NCI-H345 treated with DMSO at 0.1 percent for 48 hours (cell line): ENCODE measurements at regions not wholly inside any gene's neighbourhood (a gene's known extent, or its start where the extent isn't known, plus 50 kb on each side); places are given as distances from the start of the nearest gene placed in this dataset.
A peak's percentile ranks its signal among the peaks of the same experiment; 100 is the strongest.

Experiments
- DNase-seq: peaks from one replicate; lab custom pipeline; 2025; ENCODE audit not compliant: unreplicated experiment; lab: John Stamatoyannopoulos, UW

DNA sequence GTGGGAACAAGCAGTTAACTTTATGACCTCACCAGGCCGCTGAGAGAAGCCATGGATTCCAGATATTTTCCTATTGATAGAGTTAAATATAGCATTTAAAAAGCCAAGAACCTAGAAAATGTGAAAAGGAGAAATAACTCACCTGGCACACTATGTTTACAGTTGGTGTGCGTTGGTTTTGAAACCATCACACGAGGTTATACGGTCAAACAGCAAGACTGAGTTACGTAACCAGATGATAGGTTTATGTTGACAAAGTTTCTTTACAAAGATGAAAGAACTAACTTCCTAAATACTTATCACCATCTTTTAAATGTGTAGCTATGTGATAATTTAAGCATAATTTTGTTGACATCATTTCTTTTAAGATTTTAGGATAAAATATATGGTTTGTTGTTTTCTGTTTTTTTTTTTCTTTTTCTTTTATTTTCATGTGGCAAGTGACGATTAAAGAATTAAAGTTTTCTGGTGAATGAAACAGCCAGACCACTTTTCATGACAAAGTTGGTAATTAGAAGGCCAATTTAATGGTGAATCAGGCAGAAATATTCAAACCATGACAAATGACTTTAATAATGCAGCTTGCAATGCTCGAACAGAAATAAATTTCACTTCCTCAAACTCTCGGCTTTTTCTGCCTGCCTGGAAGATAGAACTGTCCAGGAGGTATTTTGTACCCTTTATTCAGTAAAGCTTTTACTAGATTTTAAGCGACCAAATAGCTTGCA, 339.1 kb upstream of the OBI1 start:
- DNase-seq = no peak

DNA sequence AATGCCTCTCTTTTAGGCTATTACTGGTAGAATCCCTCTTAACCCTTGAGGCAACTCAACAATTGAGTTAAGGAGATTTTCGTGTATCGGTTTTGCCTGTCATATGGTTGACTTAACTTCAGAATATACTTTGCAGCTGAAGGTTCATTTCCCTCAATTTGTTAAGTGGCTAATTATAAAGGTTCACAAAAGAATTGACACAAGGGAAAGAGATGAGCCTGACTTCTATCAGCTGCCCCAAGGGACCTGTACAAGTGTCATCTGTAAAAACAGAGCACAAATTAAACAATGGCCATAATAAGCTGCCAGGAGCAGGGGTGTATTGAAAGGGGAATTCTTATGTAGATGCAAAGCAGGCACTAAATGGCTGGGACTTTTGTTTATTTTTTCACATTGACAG, 334.8 kb upstream of the OBI1 start:
- peak; percentile 97 for DNase-seq

DNA sequence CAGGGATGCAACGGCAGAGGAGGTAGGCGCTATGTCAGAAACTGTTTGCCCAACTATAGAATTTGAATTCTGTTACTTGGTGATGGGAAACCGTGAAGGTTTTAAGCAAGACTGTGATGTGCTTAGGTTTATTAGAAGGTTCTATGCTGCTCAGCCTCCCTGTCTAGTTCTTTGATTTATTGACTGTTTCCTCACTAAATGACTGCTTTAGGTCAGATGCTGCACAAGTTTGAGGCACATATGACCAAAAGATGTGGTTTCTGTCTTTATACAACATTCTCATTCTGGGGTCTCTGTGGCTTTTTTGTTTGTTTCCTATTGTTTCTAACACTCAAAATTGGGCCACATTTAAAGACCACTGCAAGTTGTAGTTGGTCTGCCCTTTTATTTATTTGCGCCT, 323.0 kb upstream of the OBI1 start:
- DNase-seq = no peak

DNA sequence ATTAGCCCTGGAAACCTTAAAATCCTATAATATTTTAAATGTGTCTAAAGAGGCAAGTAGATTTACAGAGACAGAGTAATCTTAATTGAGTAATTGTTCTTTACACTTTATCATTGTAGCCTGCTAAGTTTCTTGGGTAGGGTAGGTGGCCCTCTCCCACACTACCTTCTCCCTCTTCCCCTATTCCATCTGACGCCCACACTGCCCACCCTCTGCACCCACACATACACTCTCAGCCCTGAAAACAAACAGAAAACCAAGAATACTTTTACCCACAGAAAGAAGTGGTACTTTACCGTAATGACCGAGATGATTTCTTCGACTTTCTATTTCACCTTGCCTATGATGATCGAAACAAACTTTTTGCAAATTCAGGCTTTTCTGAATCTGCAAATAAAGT, 320.4 kb upstream of the OBI1 start:
- no peak for DNase-seq

DNA sequence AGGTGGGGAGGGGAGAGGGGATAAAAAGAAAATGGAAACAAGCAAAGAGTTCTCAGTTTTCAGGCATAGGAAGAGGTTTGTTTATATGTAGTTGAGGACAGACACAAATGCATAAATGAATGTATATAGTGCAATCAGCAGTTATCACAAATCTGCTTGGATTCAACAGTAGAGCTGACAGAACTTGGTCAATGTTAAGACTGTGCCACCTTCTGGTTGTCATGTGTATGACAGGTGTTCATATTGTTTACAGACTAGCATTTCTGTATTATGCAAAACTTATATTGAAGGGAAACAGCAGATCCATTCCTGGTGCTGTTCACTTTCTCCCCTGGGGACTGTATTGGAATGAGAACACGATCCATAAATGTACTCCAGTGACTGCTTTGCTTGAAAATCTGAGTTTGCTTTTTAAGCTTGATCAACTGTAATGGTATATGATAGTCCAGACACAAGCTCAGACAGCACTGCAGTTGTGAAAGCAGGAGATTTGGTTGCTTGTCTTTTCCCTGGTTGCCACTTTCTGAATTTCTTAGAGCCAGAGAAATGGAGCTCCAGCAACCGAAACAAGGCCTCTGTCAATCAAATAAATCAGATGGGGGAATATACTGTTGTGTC, 319.5 kb upstream of the OBI1 start:
- DNase-seq = peak; percentile 80

DNA sequence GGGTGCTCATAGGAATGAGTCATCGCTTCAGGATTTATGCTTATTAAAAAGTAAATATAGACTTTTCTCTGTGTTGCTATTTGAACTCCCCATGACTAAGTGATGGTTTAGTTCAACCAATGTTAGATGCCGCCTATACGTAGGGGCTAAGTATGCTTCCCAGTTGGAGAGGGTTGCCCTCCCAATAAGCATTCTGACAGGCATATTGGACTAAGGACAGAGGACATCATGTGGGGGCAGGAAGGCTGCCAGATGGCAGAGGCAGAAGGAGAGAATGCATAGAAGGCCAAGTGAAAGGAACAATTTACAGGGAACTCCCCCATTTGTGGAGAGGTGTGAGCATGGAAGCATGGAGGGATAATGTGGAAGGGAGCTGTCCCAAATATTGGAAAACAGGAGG, 318.4 kb upstream of the OBI1 start:
- no peak for DNase-seq

DNA sequence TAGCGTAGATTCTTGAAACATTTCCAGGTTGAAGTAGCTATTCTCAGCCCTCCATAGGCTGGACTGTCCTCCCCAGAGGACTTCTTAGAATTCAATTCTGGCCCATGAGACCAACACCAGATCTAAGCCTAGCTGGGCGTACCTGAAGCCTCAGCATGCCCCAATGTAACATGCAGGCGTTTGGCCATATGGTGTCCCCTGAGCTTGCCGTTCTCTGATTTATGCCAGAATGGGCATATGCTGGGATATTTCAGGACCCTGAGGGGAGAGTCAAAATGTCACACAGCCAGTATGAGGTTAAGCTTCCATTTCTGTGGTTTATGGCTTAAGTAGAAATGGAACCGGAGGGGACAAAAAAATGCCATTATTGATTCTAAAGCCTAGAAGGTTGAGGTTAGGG, 317.7 kb upstream of the OBI1 start:
- no peak for DNase-seq

DNA sequence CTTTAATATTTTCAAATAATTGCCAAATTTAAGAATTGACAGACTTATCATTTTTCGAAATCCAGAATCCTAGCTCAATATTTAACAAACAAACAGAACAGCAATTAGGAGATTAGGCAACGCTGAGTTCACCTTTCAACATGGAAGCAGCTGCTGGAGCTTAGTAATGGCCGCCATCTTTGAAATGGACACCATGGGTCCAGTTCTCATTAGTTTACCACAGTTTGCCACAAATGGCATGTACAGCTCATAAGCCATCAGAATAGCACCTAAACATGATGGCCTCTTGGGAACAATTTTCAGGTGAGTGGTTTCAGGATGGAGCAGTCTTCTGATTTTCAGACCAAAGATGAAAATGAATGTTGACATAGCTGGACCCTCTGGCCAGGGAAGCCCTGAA, 313.6 kb upstream of the OBI1 start:
- no peak for DNase-seq

DNA sequence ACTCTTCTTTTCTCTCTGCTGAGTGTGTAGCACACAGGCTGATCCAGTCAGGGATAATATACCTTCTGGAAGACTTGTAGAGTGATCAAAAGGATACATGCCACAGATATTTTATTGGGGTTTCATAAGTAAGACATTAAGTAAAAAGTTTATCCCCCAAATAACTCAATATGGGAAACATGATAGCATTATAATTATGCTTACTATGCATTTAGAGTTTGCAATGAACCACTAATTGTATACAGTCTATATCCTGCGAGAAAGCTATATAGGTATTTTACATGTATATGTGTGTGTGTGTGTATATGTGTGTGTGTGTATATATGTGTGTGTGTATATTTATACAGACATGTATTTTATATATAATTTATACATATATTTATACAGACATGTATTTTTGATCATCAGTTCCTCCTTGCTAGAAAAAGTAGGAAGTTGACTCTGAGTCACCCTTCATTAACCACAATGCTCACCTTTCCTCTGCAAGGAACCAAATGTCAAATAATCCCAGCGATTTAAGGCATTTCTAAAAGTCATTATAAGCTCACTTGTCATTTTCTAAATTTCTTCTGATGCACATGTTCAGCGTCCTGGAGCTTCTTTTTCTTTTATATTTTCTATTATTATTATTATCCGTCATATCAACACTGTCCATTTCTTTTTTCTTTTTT, 312.5 kb upstream of the OBI1 start:
- no peak for DNase-seq

DNA sequence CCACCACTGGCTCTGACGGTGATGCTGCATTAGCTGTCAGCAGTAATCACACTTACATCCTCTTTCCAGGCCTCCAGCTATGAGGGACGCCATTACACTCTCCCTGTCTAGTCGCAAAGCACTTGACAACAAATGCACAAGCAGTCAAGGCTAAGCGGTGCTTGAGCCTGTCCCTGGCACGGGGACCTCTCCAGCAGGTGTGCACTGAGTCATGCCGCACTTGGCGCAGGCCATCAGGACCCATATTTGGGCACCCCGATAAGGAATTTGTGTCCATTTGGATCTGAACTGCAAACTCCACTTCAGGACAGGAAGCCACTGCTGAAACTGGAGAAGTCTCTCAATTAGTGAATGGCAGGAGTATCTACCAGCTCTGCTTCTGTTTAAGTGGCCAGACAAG, 301.9 kb upstream of the OBI1 start:
- DNase-seq = no peak

DNA sequence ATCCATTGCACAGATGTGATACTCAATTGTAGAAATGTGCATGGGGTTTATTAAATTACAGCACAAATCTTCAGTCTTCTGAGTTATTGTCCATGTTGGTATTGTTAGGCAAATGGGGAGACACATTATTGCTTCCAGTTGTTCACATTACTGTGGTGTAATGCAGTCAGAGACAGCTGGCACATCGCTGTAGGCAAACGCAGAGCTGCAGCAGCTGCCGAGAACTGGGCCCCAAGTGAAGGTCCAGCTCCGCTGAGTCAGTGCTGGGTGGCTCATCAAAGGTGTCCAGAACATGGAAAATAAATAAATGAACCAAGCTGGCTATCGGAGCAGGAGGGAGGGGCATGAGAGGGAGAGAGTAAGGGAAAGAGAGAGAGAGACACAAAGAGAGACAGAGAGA, 299.1 kb upstream of the OBI1 start:
- no peak for DNase-seq

DNA sequence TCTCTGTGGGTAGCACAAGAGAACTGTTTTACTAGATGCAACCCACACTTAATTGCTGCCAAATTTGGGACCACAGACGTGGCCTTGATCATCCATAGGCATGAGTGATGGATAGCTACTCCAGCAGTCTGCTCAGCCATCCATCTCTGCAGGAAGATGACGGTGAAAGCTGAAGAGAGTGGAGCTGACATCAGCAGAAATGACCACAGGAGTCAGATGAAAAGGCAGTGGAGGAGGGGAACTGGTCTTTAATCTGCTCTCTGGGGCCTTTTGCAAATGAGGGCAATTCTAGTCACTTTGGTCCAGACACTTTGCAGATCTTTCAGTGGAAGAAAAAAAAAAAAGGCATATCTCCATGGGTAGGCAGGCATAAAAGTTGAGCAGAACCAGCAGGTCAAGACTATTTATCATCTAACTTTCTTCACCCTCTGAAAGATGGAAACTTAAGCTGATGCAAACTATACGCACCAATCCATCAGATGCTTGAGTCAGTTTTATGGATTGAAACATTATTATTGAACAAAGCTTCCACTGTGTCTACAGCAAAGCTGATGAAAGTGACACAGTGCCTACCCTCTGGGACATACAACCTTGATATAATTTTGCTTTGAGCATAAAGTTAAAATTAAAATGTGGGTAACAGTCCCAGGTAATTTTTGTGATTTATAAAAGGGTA, 281.6 kb upstream of the OBI1 start:
- no peak for DNase-seq

DNA sequence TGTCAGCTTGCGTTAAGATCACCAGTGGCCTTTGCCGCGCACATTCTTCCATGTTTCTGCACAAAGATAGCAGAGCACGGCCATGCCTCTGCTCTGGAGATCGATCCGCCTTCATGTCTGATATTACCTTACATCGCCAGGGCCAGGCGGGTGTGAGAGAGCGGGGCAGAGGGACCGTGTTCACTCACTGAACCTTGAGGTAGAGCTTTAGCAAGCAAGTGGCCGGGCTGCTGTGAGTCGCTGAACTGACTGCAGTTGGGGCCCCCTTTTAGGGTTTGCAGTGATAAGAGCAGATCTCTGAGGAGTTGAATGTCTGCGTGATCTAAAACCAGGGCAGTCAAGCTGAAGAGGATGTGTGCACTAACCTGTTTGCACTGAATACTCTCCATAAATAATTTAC, 275.4 kb upstream of the OBI1 start:
- no peak for DNase-seq

DNA sequence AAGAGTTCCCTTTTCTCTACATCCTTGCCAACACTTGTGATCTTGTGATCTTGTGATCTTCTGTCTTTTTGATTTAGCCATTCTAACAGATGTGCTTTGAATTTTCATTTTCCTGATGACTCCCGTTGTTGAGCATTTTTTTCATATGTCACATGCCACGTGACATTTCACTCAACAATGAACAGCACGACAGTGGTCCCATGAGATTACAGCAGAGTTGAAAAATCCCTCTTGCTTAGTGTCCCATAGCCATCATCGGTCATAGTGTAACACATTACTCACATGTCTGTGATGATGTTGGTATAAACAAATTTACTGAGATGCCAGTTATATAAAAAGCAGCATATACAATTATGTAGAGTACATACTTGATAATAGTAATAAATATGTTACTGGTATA, 256.1 kb upstream of the OBI1 start:
- DNase-seq = no peak

DNA sequence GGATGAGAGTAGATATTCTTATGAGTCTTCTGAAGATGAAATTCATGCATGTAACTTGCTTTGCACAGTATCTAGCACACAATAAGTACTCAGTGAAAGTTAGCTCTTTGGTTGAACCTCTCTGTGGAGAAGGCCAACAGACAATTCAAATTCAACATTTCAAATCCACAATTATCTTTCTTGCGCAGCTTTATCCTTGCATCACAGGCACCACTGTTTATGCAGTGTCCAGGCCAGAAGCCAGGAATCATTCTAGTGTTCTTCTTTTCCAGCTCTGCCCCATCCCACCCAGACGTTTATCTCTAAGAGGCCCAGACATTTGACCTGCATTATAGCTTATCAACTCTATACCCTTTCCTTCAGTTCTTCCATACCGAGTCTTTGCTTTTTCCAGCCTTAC, 254.7 kb upstream of the OBI1 start:
- DNase-seq = no peak

DNA sequence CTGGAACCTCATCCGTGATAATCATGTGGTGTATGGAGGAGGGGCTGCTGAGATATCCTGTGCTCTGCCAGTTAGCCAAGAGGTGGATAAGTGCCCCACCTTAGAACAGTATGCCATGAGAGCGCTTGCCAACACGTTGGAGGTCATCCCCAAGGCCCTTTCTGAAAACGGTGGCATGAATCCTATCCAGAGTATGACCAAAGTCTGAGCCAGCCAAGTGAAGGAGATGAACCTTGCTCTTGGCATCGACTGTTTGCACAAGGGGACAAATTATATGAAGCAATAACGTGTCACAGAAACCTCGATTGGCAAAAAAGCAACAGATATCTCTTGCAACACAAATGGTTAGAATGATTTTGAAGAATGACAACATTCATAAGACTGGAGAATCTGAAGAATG, 251.2 kb upstream of the OBI1 start:
- no peak for DNase-seq

DNA sequence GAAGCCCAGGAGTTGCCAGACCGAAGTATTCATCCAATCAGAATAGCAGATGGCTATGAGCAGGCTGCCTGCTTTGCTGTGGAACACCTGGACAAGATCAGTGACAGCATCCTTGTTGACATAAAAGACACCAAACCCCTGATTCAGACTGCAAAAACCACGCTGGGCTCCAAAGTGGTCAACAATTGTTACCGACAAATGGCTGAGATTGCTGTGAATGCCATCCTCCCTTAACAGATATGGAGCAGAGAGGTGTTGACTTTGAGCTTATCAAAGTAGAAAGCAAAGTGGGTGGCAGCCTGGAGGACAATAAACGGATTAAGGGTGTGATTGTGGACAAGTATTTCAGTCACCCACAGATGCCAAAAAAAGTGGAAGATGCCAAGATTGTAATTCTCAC, 250.3 kb upstream of the OBI1 start:
- peak; percentile 1 for DNase-seq

DNA sequence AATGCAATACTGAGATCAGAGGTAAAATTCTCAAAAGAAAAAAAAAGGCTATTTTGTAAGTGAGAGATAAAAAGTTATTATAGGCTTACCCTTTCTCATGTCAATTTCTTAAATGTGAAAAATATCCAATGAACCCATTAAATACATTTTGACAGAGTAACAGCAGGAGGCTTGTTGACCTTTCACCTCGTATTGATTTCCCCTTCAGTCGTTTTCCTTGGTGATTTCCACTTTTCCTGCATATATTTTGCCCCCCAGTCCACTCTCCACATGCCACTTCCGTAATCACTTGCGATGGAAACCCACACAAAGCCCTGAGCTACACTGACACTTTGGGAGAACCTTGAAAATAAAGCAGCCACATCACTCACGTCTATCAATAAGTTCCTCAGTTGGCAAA, 248.1 kb upstream of the OBI1 start:
- no peak for DNase-seq

DNA sequence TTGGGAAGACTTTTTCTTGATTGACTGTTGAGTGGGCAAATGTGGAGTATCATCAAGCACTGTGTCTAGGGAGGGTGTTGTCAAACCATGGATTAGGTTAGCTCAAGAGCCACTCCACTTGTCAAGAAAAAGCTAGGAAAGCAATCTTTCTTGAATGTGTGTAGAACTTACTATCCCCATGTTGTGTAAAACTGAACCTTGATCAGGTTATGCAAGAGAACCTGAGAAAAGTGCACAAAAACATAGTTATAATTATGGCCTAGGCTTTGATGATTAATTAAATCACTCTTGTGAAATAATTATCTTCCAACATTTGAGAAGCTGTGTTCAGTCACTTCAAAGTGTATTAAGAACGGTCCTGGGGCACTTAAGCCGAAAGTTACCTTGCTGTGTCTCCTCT, 238.2 kb upstream of the OBI1 start:
- no peak for DNase-seq

DNA sequence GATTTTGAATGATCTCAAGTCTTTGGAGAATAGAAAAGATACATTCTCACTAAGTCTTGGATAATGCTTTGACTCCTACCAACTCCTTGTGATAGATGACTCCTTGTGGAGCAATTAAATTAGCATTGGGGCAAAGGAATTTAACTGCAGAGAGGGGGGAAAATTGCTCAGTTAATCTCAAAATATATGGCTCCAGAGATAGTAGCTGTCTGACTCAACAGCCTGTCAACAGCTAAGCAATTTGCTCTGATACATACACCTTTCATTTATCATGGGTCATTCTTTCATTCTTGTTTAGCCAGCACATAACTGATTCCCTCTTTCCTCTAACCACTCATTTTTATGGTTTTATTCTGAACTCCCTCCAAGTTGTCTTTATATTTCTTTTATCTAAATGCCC, 225.6 kb upstream of the OBI1 start:
- no peak for DNase-seq

DNA sequence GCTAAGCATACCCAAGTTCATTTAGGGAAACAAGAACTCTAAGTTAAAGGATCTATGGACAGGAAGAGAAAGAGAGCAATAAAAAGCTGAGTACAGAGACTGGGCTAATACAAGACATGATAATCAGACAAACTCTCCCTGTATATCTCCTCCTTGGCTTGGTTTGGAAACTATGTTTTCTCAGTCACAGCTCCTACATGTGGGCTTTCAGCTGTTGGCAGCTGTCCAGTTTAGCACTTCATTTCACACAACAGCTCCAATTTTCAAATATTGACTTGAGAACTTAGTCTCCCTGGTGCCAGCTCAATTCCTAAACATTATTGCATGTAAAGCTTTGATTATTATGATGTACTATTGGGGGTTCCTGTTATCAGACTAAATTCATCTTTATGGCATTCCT, 222.8 kb upstream of the OBI1 start:
- DNase-seq = peak; percentile 87

DNA sequence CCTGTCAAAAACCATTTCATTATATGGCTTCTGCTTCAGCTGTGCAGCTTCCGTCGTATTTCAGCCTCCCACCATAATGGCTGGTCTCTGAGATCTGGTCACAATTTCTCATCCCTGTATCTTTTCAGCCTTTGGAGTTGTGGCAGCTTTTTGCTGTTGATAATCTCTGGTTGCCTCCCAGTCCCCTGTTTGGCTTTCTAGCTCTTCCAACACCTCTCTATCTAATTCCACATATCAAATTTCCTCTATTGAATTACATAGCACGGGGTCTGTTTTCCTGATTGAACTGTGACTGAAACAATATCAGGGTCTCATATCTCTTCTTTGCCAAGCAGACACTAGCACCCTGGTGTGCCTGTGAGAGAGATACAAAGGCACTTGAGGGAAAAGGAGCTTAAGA, 222.1 kb upstream of the OBI1 start:
- DNase-seq = peak; percentile 80
